T-helper 17 cell (primary cell): ENCODE measurements at regions not wholly inside any gene's neighbourhood (a gene's known extent, or its start where the extent isn't known, plus 50 kb on each side); places are given as distances from the start of the nearest gene placed in this dataset.

Experiments
- ATAC-seq: fragments of 150-1000 bp; cut with Tn5 transposase; 2 replicates; pipeline ENCODE4 v1.10.0; 2021; ENCODE audit warnings: mild to moderate bottlenecking, moderate library complexity
- DNase-seq, 3 donors: peaks; one replicate each; pipeline versions ENCODE4 v3.0.0 to v3.0.0-alpha.2; 2020 to 2021
- H3K9me3 ChIP-seq: one replicate; pipeline ENCODE4 v1.7.0; 2013; ENCODE audit warnings: low read length, mild to moderate bottlenecking; ENCODE audit not compliant: control insufficient read depth, poor library complexity, severe bottlenecking
- H3K27ac Mint-ChIP-seq: one replicate; pipeline ENCODE4 v1.8.0; 2022; ENCODE audit warnings: mild to moderate bottlenecking, moderate library complexity, mixed read lengths
- H3K27me3 Mint-ChIP-seq: one replicate; pipeline ENCODE4 v1.8.0; 2022; ENCODE audit warnings: mixed read lengths
- H3K36me3 Mint-ChIP-seq: one replicate; pipeline ENCODE4 v1.8.0; 2022; ENCODE audit warnings: low read depth, mixed read lengths
- H3K4me1 Mint-ChIP-seq: one replicate; pipeline ENCODE4 v1.8.0; 2022; ENCODE audit warnings: mild to moderate bottlenecking, mixed read lengths
- H3K4me3 Mint-ChIP-seq: one replicate; pipeline ENCODE4 v1.8.0; 2022; ENCODE audit warnings: mild to moderate bottlenecking, moderate library complexity, mixed read lengths

DNA sequence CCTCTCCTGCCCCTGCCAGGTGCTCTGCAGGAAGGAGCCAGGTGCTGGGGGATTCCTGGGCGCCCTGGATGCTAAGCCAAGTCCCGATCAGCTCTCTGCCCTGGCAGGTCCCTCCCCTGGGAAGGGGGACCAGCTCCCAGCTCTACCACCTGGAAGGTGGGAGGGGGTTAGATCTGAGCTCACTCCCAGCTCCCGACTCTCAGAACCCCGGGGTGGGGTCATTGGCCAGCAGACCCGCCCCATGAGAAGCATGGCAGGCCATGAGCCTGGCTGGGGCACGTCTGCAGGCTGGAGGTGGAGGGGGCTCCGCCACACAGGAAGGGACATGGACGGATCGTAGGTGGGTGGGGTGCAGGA is 83.4 kb upstream of the NKX1-1 start:
- ATAC-seq (no peak), DNase-seq (peak in 2 of 3 donors; percentile 3 to 8)
- Mint-ChIP-seq H3K4me1 (no peaks in the 10 kb centered on the region), H3K27me3 (peaks cover 15% of the 10 kb centered on the region), H3K27ac (no peak overlapping the region), H3K36me3 (no peaks in the 10 kb centered on the region), H3K4me3 (no peak overlapping the region)
- H3K9me3 ChIP-seq = no peaks in the 10 kb centered on the region

DNA sequence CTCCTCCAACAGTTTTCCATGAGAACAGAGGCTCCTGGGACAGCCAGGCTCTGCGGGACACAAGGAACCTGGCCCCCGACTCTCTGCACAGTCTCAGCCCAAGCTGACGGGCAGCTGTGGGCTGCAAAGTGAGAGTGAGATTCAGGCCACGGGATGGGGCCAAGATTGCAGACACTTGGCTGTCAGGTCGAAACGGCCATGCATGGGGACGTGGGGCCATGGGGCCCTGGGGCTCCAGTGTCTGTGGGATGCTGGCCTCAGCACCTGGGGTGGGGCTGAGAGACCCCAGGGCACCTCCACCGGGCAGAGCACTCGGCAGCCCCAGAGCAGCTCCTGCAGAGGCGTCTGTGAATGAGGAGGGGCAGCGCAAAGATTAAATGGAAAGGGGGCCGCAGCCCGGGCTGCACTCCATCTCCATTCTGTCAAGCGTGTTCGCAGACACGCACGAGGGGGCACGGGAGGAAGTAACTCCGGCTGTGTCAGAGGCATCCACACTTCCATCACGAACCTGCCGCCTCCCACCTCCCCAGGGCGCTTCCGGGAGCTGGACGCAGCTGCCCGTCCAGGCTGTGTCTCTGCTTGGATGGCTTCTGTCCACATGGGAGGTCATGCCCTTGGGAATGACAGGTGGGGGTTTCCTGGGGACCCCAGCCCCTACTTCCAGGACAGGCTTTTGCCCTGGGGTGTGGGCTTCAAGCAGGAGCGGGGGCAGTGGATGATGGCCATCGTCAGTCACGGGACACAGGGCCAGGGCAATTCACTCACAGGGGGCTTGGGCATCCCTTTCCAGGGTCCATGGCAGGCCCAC is 82.8 kb upstream of the NKX1-1 start:
- no peak for ATAC-seq
- peak in 1 of 3 donors; percentile 4 for DNase-seq
- no peaks in the 10 kb centered on the region for H3K4me1 Mint-ChIP-seq
- peaks cover 10% of the 10 kb centered on the region for H3K27me3 Mint-ChIP-seq
- no peak overlapping the region for H3K27ac Mint-ChIP-seq
- no peaks in the 10 kb centered on the region for H3K36me3 Mint-ChIP-seq
- H3K9me3 ChIP-seq = no peaks in the 10 kb centered on the region
- H3K4me3 Mint-ChIP-seq = no peak overlapping the region

DNA sequence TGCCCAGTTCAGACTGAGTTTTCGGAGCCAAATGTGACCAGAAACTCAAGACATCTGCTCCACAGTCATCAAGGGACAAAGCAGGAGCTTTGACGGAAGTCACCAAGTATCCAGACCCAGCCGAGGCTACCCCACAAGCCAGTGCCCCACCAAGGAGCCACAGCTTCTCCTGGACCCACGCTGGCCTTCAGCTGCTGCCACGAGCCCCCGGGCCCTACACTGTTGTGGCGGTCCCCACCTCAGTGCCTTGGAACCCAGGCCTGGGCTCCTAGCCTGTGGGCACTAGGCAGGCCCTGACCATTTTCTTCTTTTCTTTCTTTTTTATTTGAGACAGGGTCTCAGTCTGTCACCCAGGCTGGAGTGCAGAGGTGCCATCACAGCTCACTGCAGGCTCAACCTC is 82.1 kb upstream of the NKX1-1 start:
- peak in 2 of 3 donors; percentile 3 to 5 for DNase-seq
- H3K27me3 Mint-ChIP-seq = peaks cover 9% of the 10 kb centered on the region
- H3K4me3 Mint-ChIP-seq = no peak overlapping the region
- no peak for ATAC-seq
- H3K27ac Mint-ChIP-seq = no peak overlapping the region
- H3K4me1 Mint-ChIP-seq = no peaks in the 10 kb centered on the region
- no peaks in the 10 kb centered on the region for H3K36me3 Mint-ChIP-seq
- H3K9me3 ChIP-seq = no peaks in the 10 kb centered on the region

DNA sequence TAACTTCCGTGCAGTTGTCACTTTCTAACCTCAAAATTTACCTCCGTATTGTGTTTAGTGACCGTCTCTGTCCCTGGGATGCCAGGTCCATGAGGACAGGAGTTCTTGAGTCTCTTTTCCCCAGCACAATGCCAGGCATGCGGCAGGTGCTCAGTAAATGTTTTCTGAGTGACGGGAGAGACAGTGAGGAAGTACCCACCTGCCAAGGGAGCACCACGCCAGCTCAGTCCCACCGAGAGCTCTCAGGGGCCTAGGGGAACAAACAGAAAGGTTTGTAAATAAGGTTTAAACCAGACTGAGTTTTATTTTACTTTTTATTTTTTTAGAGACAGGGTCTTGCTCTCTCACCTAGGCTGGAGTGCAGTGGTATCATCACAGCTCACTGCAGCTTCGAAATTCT is 81.5 kb upstream of the NKX1-1 start:
- Mint-ChIP-seq H3K4me3 (no peak overlapping the region), H3K36me3 (no peaks in the 10 kb centered on the region), H3K27ac (no peak overlapping the region), H3K27me3 (peaks cover 9% of the 10 kb centered on the region), H3K4me1 (no peaks in the 10 kb centered on the region)
- ATAC-seq = no peak
- no peak for DNase-seq
- H3K9me3 ChIP-seq = no peaks in the 10 kb centered on the region

DNA sequence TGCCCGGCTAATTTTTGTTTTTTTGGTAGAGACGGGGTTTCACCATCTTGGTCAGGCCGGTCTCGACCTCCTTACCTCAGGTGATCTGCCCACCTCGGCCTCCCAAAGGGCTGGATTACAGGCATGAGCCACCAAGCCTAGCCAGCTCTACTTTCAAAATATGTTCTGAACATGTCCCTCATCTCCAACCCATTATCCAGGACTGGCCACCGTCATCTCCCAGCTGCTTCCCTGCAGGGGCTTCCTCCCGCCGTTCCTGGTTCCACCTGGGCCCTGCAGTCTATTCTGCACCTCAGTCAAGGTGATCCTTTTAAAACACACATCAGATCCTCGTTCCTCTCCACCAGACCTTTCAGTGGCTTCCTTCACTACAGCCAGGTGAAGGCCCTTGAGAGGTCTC is 80.9 kb upstream of the NKX1-1 start:
- H3K4me3 Mint-ChIP-seq = no peak overlapping the region
- H3K9me3 ChIP-seq = no peaks in the 10 kb centered on the region
- H3K27ac Mint-ChIP-seq = no peak overlapping the region
- ATAC-seq = no peak
- no peaks in the 10 kb centered on the region for H3K4me1 Mint-ChIP-seq
- no peak for DNase-seq
- H3K27me3 Mint-ChIP-seq = peaks cover 2% of the 10 kb centered on the region
- H3K36me3 Mint-ChIP-seq = no peaks in the 10 kb centered on the region

DNA sequence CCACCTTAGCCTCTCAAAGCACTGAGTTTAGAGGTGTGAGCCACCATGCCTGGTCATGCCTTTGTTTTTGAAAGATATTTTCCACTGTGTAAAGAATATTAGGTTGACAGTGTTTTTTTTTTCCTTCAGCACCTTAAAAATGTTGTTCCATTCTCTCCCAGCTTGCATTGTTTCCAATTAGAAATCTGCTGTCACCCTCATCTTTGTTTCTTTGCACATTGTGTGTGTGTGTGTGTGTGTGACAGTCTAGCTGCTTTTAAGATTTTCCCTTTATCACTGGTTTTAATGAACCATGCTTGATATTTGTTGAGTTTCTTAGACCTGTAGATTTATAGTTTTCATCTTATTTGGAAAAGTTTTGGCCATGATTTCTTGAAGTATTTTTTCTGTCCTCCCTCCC is 79.0 kb upstream of the NKX1-1 start:
- H3K9me3 ChIP-seq = peaks cover 5% of the 10 kb centered on the region
- H3K4me1 Mint-ChIP-seq = no peaks in the 10 kb centered on the region
- H3K27ac Mint-ChIP-seq = no peak overlapping the region
- H3K27me3 Mint-ChIP-seq = no peaks in the 10 kb centered on the region
- H3K4me3 Mint-ChIP-seq = no peak overlapping the region
- ATAC-seq (no peak), DNase-seq (no peak)
- no peaks in the 10 kb centered on the region for H3K36me3 Mint-ChIP-seq

DNA sequence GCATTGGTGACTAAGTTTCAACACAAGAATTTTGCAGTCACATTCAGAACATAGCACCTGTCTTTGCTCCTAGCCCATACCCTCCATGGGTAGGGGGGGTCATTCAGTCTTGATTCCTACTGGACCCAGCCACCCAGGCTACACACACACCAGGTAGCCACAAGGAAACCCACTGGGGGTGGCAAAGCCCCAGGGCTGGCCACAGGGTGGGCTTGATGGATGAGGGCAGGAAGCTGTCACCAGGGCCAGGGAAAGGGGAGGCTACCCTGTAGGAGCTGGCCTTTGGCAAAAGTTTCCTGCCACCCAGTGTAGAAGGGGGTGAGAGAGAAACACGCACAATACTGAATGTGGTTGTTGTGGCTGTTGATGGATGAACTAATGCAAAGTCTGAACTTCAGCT is 74.5 kb upstream of the NKX1-1 start:
- H3K36me3 Mint-ChIP-seq = no peaks in the 10 kb centered on the region
- ATAC-seq (no peak), DNase-seq (no peak)
- H3K27ac Mint-ChIP-seq = no peak overlapping the region
- no peaks in the 10 kb centered on the region for H3K4me1 Mint-ChIP-seq
- no peak overlapping the region for H3K4me3 Mint-ChIP-seq
- H3K27me3 Mint-ChIP-seq = no peaks in the 10 kb centered on the region
- peaks cover 5% of the 10 kb centered on the region for H3K9me3 ChIP-seq

DNA sequence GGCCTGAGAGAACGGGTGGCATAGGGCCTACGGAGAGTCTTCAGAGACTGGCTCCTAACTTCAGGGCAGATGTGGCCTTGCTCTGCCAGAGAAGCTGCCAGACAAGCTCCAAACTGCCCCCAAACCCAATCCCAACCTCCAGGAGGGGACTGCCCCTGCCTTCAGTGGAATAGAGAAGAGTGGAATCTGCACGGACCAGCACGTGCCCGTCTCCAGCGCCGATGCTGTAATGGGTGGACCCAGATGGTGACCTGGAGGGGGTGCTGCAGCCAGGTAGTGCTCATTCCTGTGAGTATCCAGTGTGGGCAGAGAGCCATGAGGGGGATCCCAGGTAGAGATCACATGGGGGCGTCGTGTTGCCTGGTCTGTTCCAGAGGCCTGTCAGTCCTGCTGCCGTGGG is 73.2 kb upstream of the NKX1-1 start:
- Mint-ChIP-seq H3K36me3 (peaks cover 3% of the 10 kb centered on the region), H3K27me3 (peaks cover 1% of the 10 kb centered on the region), H3K27ac (no peak overlapping the region), H3K4me1 (no peaks in the 10 kb centered on the region), H3K4me3 (no peak overlapping the region)
- DNase-seq (peak in 1 of 3 donors; percentile 6), ATAC-seq (no peak)
- peaks cover 5% of the 10 kb centered on the region for H3K9me3 ChIP-seq

DNA sequence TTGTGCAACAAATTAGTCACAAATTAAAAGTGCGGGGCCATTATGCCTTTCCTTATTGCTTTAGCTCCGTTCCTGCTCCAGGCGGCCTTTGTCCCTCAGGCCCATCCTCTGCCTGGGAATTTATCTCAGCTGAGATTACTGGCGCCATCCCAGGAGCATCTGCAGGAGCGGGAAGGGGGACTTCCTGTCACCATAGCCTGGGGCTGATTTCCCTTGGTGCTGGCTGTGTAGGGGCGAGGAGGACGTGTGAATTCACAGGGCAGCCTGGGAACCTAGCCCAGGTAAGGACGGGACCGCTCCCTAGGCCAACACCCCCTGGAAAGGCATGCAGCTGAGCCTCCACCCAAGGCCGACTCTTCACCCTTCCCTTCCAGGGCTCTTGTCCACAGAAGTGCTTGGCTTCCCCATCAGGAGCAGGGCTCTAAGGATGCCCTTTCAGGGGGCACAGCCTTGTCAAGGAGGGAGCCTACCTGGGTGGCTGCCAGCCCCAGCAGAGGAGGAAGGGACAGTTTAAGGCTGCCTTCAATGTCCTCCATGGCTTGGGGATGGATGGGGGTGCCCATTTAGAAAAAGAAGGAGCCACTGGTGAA is 72.6 kb upstream of the NKX1-1 start:
- peaks cover 5% of the 10 kb centered on the region for H3K9me3 ChIP-seq
- H3K36me3 Mint-ChIP-seq = peaks cover 3% of the 10 kb centered on the region
- ATAC-seq (no peak), DNase-seq (no peak)
- no peak overlapping the region for H3K4me3 Mint-ChIP-seq
- no peaks in the 10 kb centered on the region for H3K4me1 Mint-ChIP-seq
- peaks cover 4% of the 10 kb centered on the region for H3K27me3 Mint-ChIP-seq
- no peak overlapping the region for H3K27ac Mint-ChIP-seq

DNA sequence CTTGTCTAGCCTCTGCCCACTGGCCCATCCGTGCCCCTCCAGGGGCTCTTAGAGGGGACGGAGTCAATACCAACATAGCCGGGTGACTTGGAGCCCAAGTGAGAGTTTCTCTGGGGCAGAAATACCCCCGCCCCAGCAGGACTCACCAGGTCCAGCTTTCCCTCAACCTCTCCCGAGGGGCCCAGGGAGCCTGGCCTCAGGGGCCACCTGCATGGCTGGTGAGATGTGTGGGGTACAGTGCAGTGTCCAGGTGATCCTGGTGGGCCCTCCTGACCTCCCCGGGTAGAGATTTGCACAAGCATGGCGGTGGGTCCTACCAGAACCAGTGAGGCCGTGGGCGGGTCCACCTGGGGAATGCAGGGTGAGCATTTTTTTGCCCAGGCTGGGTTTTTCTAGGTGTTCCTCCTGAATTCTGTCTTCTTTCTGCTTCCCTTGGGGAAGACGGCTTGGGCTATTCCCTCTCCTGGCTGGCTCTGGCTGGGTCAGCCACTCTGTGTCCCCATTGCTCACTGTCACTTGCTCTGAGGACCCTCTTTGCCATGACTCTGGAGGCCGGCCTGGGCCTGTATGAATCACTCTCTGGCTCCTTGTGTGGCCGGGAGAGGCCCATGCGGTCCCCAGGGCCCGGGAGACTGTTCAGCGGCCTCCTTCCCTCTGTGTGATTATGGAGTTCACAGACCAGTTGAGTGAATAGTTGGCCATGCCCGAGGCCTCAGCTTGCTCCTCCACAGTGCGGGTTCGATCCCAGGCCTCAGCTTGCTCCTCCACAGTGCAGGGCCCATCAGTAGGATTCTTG is 71.0 kb upstream of the NKX1-1 start:
- no peak overlapping the region for H3K4me3 Mint-ChIP-seq
- DNase-seq = no peak
- no peaks in the 10 kb centered on the region for H3K4me1 Mint-ChIP-seq
- peaks cover 5% of the 10 kb centered on the region for H3K9me3 ChIP-seq
- no peak overlapping the region for H3K27ac Mint-ChIP-seq
- H3K27me3 Mint-ChIP-seq = peaks cover 4% of the 10 kb centered on the region
- H3K36me3 Mint-ChIP-seq = peaks cover 3% of the 10 kb centered on the region
- ATAC-seq = no peak

DNA sequence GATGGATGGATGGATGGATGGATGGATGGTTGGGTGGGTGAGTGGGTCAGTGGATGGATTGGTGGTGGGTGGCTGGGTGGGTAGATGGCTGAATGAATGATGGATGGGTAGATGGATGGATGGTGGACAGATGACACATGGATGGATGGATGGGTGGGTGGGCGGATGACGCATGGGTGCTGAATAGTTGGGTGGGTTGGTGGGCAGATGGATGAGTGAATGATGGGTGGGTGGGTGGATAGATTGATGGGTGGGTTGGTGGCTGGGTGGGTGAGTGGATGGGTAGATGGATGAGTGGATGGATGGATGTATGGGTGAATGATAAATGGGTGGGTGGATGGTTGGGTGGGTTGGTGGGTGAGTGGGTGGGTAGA is 69.9 kb upstream of the NKX1-1 start:
- no peak for DNase-seq
- peaks cover 5% of the 10 kb centered on the region for H3K9me3 ChIP-seq
- Mint-ChIP-seq H3K4me1 (no peaks in the 10 kb centered on the region), H3K36me3 (peaks cover 3% of the 10 kb centered on the region), H3K4me3 (no peak overlapping the region), H3K27ac (no peak overlapping the region), H3K27me3 (peaks cover 4% of the 10 kb centered on the region)
- no peak for ATAC-seq

DNA sequence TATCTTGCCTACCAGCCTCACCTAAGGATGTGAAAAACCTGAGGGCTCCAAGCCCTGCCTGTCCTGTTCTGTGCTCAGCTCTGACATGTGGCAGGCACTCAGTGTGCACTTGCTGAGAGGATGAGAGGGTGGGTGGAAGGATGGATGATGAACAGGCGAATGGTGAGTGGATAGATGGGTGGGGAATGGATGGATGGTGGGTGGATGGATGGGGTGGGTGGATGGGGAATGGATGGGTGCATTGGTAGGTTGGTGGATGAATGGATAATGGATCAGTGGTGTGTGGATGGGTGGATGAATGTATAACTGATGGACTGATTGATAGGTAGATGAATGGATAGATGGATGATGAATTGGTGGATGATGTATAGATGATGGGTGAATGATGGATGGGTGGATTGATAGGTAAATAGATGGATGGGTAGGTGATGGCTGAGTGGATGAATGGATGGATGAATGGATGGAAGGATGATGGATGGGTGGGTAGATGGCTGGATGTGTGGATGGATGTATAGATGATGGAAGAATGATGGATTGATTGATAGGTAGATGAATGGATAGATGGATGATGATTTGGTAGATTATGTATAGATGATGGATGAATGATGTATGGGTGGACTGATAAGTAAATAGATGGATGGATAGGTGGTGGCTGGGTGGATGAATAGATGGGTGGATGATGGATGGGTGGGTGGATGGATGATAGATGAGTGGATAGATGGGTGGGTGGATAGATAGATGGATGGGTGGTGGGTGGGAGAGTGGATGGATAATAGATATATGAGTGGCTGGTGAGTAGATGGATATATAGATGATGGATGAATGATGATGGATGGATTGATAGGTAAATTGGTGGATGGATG is 69.3 kb upstream of the NKX1-1 start:
- no peak for DNase-seq
- no peak for ATAC-seq
- Mint-ChIP-seq H3K27ac (no peak overlapping the region), H3K4me1 (no peaks in the 10 kb centered on the region), H3K4me3 (no peak overlapping the region), H3K36me3 (peaks cover 3% of the 10 kb centered on the region), H3K27me3 (peaks cover 4% of the 10 kb centered on the region)
- H3K9me3 ChIP-seq = peaks cover 1% of the 10 kb centered on the region
